ENCODE measurements at regions not wholly inside any gene's neighbourhood (a gene's known extent, or its start where the extent isn't known, plus 50 kb on each side); places are given as distances from the start of the nearest gene placed in this dataset.

GRCh38 chr14:95811813-95812212 lies 64.8 kb upstream of the TUNAR start:
- Histone ChIP-seq H3K27me3 (no peaks in the 10 kb centered on the region), H3K4me3 (ENCODE audit: low read depth in 1 of 2, low read length in 1 of 2) (no peak overlapping the region), H3K36me3 (no peaks in the 10 kb centered on the region), H3K27ac (no peak overlapping the region), H3K4me1 (ENCODE audit: control insufficient read depth in 1 of 2, insufficient read depth in 1 of 2, low read depth in 1 of 2, low read length in 1 of 2) (no peaks in the 10 kb centered on the region), H3K9me3 (no peaks in the 10 kb centered on the region)
- TF ChIP-seq, protein P1, sequence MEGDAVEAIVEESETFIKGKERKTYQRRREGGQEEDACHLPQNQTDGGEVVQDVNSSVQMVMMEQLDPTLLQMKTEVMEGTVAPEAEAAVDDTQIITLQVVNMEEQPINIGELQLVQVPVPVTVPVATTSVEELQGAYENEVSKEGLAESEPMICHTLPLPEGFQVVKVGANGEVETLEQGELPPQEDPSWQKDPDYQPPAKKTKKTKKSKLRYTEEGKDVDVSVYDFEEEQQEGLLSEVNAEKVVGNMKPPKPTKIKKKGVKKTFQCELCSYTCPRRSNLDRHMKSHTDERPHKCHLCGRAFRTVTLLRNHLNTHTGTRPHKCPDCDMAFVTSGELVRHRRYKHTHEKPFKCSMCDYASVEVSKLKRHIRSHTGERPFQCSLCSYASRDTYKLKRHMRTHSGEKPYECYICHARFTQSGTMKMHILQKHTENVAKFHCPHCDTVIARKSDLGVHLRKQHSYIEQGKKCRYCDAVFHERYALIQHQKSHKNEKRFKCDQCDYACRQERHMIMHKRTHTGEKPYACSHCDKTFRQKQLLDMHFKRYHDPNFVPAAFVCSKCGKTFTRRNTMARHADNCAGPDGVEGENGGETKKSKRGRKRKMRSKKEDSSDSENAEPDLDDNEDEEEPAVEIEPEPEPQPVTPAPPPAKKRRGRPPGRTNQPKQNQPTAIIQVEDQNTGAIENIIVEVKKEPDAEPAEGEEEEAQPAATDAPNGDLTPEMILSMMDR (IDR thresholded peaks at IDR 0.05), result no peak

- no peaks in the 10 kb centered on the region for H3K4me1 ChIP-seq (ENCODE audit: control insufficient read depth in 1 of 2, insufficient read depth in 1 of 2, low read depth in 1 of 2, low read length in 1 of 2)
- no peaks in the 10 kb centered on the region for H3K9me3 ChIP-seq
- H3K27ac ChIP-seq, result no peak overlapping the region
- no peak overlapping the region for H3K4me3 ChIP-seq (ENCODE audit: low read depth in 1 of 2, low read length in 1 of 2)
- H3K36me3 ChIP-seq, result no peaks in the 10 kb centered on the region
- TF ChIP-seq, protein P1 (IDR thresholded peaks at IDR 0.05), result no peak
- no peaks in the 10 kb centered on the region for H3K27me3 ChIP-seq
Measured at GRCh38 chr14:95808371-95808770, 68.3 kb upstream of the TUNAR start.

DNA sequence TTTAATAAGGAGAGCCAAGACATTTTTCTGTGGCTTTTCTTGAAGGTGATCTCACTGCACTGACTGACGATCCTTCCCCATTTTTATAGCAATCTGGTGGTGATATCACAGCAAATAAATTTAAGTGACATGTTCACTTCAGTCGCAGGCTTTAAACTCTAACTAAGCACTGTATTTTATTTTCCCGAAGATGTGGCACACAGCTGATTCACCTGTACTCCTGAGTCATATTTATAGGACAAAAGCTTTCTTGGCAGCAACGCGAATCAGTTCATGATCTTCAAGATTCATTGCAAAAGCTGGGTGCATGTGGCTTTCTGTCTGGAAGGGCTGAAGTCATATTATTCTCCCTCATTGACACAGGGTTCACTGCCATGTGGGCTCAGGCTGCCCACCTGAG lies 79.8 kb upstream of the TUNAR start:
- H3K36me3 ChIP-seq, result no peaks in the 10 kb centered on the region
- no peaks in the 10 kb centered on the region for H3K27me3 ChIP-seq
- TF ChIP-seq, protein P1 (IDR thresholded peaks at IDR 0.05), result no peak
- no peaks in the 10 kb centered on the region for H3K9me3 ChIP-seq
- H3K4me1 ChIP-seq (ENCODE audit: control insufficient read depth in 1 of 2, insufficient read depth in 1 of 2, low read depth in 1 of 2, low read length in 1 of 2), result no peaks in the 10 kb centered on the region
- H3K4me3 ChIP-seq (ENCODE audit: low read depth in 1 of 2, low read length in 1 of 2), result no peak overlapping the region
- H3K27ac ChIP-seq, result no peak overlapping the region

DNA sequence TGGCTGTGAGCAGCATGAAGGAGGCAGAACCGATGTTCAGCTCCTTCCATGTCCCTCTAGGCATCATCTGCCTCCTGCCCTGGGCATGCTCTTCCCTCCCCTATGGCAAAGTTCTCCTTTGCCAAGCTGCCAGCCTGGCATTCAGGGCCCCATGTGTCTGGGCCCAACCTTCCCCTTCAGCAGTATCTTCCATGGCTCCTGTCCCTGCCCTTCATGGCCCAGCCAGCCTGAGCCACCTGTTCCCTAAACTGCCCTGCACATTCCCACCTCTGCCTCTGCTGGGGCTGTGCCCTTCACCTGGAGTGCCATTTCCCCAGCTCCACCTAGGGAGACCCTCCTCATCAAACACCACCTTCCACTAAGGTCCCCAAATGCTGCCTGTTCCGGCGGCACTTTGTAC lies 74.0 kb upstream of the TCL1A start:
- no peak overlapping the region for H3K4me3 ChIP-seq (ENCODE audit: low read depth in 1 of 2, low read length in 1 of 2)
- no peak overlapping the region for H3K27ac ChIP-seq
- TF ChIP-seq, protein P1 (IDR thresholded peaks at IDR 0.05), result no peak
- no peaks in the 10 kb centered on the region for H3K36me3 ChIP-seq
- no peaks in the 10 kb centered on the region for H3K9me3 ChIP-seq
- no peaks in the 10 kb centered on the region for H3K27me3 ChIP-seq
- no peaks in the 10 kb centered on the region for H3K4me1 ChIP-seq (ENCODE audit: control insufficient read depth in 1 of 2, insufficient read depth in 1 of 2, low read depth in 1 of 2, low read length in 1 of 2)

GRCh38 chr14:95786566-95786965 lies 72.6 kb upstream of the TCL1A start:
- no peak overlapping the region for H3K27ac ChIP-seq
- no peaks in the 10 kb centered on the region for H3K36me3 ChIP-seq
- TF ChIP-seq, protein P1 (IDR thresholded peaks at IDR 0.05), result no peak
- no peaks in the 10 kb centered on the region for H3K9me3 ChIP-seq
- H3K4me1 ChIP-seq (ENCODE audit: control insufficient read depth in 1 of 2, insufficient read depth in 1 of 2, low read depth in 1 of 2, low read length in 1 of 2), result no peaks in the 10 kb centered on the region
- H3K4me3 ChIP-seq (ENCODE audit: low read depth in 1 of 2, low read length in 1 of 2), result no peak overlapping the region
- no peaks in the 10 kb centered on the region for H3K27me3 ChIP-seq

DNA sequence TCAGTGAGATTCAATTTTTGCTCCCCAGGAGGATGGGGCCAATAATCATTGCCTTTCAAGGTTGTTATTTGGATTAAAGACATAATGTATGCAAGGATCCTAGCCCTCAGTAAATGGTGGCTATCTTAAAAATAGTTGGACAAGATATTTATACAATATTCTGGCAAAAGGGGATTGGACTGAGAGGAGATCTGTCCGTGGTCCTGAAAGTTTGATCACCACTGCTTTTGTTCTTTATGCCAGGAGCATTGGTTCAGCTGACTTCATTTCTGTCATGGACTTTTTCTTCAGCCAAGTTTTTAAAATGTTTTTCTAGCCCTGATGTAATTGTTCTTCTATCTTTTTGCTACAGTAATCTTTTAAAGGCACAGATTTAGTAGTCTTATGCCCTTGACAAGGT lies 70.2 kb upstream of the TCL1A start:
- H3K36me3 ChIP-seq, result no peaks in the 10 kb centered on the region
- TF ChIP-seq, protein P1 (IDR thresholded peaks at IDR 0.05), result no peak
- H3K4me3 ChIP-seq (ENCODE audit: low read depth in 1 of 2, low read length in 1 of 2), result no peak overlapping the region
- no peaks in the 10 kb centered on the region for H3K4me1 ChIP-seq (ENCODE audit: control insufficient read depth in 1 of 2, insufficient read depth in 1 of 2, low read depth in 1 of 2, low read length in 1 of 2)
- H3K27ac ChIP-seq, result no peak overlapping the region
- no peaks in the 10 kb centered on the region for H3K27me3 ChIP-seq
- H3K9me3 ChIP-seq, result no peaks in the 10 kb centered on the region
